ENCODE measurements at regions not wholly inside any gene's neighbourhood (a gene's known extent, or its start where the extent isn't known, plus 50 kb on each side); places are given as distances from the start of the nearest gene placed in this dataset.

GRCh38 chr5:121246971-121247370 is 604.7 kb upstream of the FTMT start:
- no peak for DNase-seq (ENCODE audit: extremely low spot score)
- no peak overlapping the region for H3K27ac ChIP-seq (replicated peaks in 1 of 4)
- intact Hi-C loops (cut with DNase I), result no loop called here
- 53% methylated on average over 3 of the region's 3 CpGs for WGBS
- no peak for TF ChIP-seq POLR2A (IDR thresholded peaks at IDR 0.05; ENCODE audit: low read depth)
- TF ChIP-seq POLR2AphosphoS5 (IDR thresholded peaks at IDR 0.05), result no peak
- TF ChIP-seq CTCF (IDR thresholded peaks at IDR 0.05), result no peak
- no peak for TF ChIP-seq EP300 (IDR thresholded peaks at IDR 0.05)
- H3K27me3 ChIP-seq, result no peaks in the 10 kb centered on the region
- H3K9me3 ChIP-seq, result no peaks in the 10 kb centered on the region
- no peaks in the 10 kb centered on the region for H3K36me3 ChIP-seq
- no peaks in the 10 kb centered on the region for H3K4me1 ChIP-seq
- H3K4me3 ChIP-seq, result no peak overlapping the region

- Histone ChIP-seq H3K9me3 (no peaks in the 10 kb centered on the region), H3K27ac (replicated peaks in 1 of 4) (no peak overlapping the region), H3K36me3 (no peaks in the 10 kb centered on the region), H3K4me3 (no peak overlapping the region), H3K27me3 (no peaks in the 10 kb centered on the region), H3K4me1 (no peaks in the 10 kb centered on the region)
- intact Hi-C loops (cut with DNase I), result no loop called here
- TF ChIP-seq EP300 (IDR thresholded peaks at IDR 0.05), result no peak
- TF ChIP-seq POLR2A (IDR thresholded peaks at IDR 0.05; ENCODE audit: low read depth), result no peak
- no peak for TF ChIP-seq CTCF (IDR thresholded peaks at IDR 0.05)
- no peak for TF ChIP-seq POLR2AphosphoS5 (IDR thresholded peaks at IDR 0.05)
- WGBS, result 65% methylated on average over 5 of the region's 5 CpGs
- no peak for DNase-seq (ENCODE audit: extremely low spot score)
Observed at GRCh38 chr5:121251954-121252353, 599.7 kb upstream of the FTMT start.

GRCh38 chr5:121257621-121258020 is 594.1 kb upstream of the FTMT start:
- Histone ChIP-seq H3K27ac (replicated peaks in 1 of 4) (no peak overlapping the region), H3K4me1 (no peaks in the 10 kb centered on the region), H3K27me3 (no peaks in the 10 kb centered on the region), H3K36me3 (no peaks in the 10 kb centered on the region), H3K9me3 (no peaks in the 10 kb centered on the region), H3K4me3 (no peak overlapping the region)
- intact Hi-C loops (cut with DNase I), result no loop called here
- no peak for DNase-seq (ENCODE audit: extremely low spot score)
- TF ChIP-seq POLR2AphosphoS5 (IDR thresholded peaks at IDR 0.05) (no peak), EP300 (IDR thresholded peaks at IDR 0.05) (no peak), POLR2A (IDR thresholded peaks at IDR 0.05; ENCODE audit: low read depth) (no peak), CTCF (IDR thresholded peaks at IDR 0.05) (no peak)

GRCh38 chr5:121263456-121263855 is 588.2 kb upstream of the FTMT start:
- H3K27ac ChIP-seq (replicated peaks in 1 of 4), result no peak overlapping the region
- intact Hi-C loops (cut with DNase I), result no loop called here
- 96% methylated on average over 3 of the region's 3 CpGs for WGBS
- no peaks in the 10 kb centered on the region for H3K9me3 ChIP-seq
- no peak for DNase-seq (ENCODE audit: extremely low spot score)
- no peaks in the 10 kb centered on the region for H3K4me1 ChIP-seq
- H3K4me3 ChIP-seq, result no peak overlapping the region
- H3K27me3 ChIP-seq, result no peaks in the 10 kb centered on the region
- TF ChIP-seq POLR2A (IDR thresholded peaks at IDR 0.05; ENCODE audit: low read depth), result no peak
- no peak for TF ChIP-seq EP300 (IDR thresholded peaks at IDR 0.05)
- no peak for TF ChIP-seq POLR2AphosphoS5 (IDR thresholded peaks at IDR 0.05)
- no peak for TF ChIP-seq CTCF (IDR thresholded peaks at IDR 0.05)
- no peaks in the 10 kb centered on the region for H3K36me3 ChIP-seq

GRCh38 chr5:121264605-121265004 is 587.1 kb upstream of the FTMT start:
- WGBS, result 74% methylated on average over 3 of the region's 3 CpGs
- no peak overlapping the region for H3K4me3 ChIP-seq
- intact Hi-C loops (cut with DNase I), result no loop called here
- no peak for DNase-seq (ENCODE audit: extremely low spot score)
- H3K36me3 ChIP-seq, result no peaks in the 10 kb centered on the region
- no peaks in the 10 kb centered on the region for H3K4me1 ChIP-seq
- H3K27me3 ChIP-seq, result no peaks in the 10 kb centered on the region
- no peak overlapping the region for H3K27ac ChIP-seq (replicated peaks in 1 of 4)
- TF ChIP-seq POLR2AphosphoS5 (IDR thresholded peaks at IDR 0.05) (no peak), CTCF (IDR thresholded peaks at IDR 0.05) (no peak), EP300 (IDR thresholded peaks at IDR 0.05) (no peak), POLR2A (IDR thresholded peaks at IDR 0.05; ENCODE audit: low read depth) (no peak)
- no peaks in the 10 kb centered on the region for H3K9me3 ChIP-seq
